ENCODE measurements at regions not wholly inside any gene's neighbourhood (a gene's known extent, or its start where the extent isn't known, plus 50 kb on each side); places are given as distances from the start of the nearest gene placed in this dataset.

- no peak for FAIRE-seq
- CTCF ChIA-PET = interaction anchor here (1.1 to 1.2 kb wide), 2 partner anchors 87 to 160 kb away, joined by 3 to 5 read pairs; no protein-coding TSS in a partner anchor
- no peak for DNase-seq (ENCODE audit: low read depth, low spot score)
- POLR2A ChIA-PET = no interaction called here
- Histone ChIP-seq H3K79me2 (ENCODE audit: control insufficient read depth, insufficient read depth, low read length) (no peaks in the 10 kb centered on the region), H4K20me1 (ENCODE audit: control insufficient read depth, insufficient read depth) (no peaks in the 10 kb centered on the region), H3K9me3 (replicated peaks; ENCODE audit: control insufficient read depth, insufficient read depth, low read length) (no peaks in the 10 kb centered on the region; the same call in 2 of the 3 replicates), H2AFZ (ENCODE audit: control insufficient read depth, low read depth, low read length) (no peak overlapping the region), H3K27ac (ENCODE audit: control insufficient read depth, insufficient read depth) (no peak overlapping the region), H3K9ac (ENCODE audit: control insufficient read depth, insufficient read depth, low read length) (no peak overlapping the region), H3K4me2 (ENCODE audit: control insufficient read depth, insufficient read depth) (no peak overlapping the region), H3K4me1 (ENCODE audit: control insufficient read depth, insufficient read depth, low read length) (no peaks in the 10 kb centered on the region), H3K4me3 (no peak overlapping the region), H3K27me3 (replicated peaks in 1 of 2; ENCODE audit: control insufficient read depth in 2 of 2, insufficient read depth in 2 of 2, low read length in 1 of 2) (no peaks in the 10 kb centered on the region), H3K36me3 (ENCODE audit: control insufficient read depth in 2 of 2, insufficient read depth in 2 of 2, low read length in 1 of 2) (no peaks in the 10 kb centered on the region)
- SMC1A ChIA-PET (ENCODE audit: uncharacterized antibody, unreplicated experiment) = interaction anchor here (0.5 to 1.4 kb wide), 7 partner anchors 12 to 343 kb away, joined by 3 to 5 read pairs (median 3); no protein-coding TSS in a partner anchor
- BruUV-seq (replicated peaks) = no TSS peak
- 0% methylated on average over 4 of the region's 4 CpGs for WGBS (ENCODE audit: insufficient coverage, insufficient replicate concordance, low lambda C conversion rate, missing lambda C conversion rate)
- no peak for ATAC-seq
- in situ Hi-C loops (cut with MboI) (no loop called here), intact Hi-C loops (cut with micrococcal nuclease; ENCODE audit: unreplicated experiment) (no loop called here)
- RAD21 ChIA-PET (ENCODE audit: unreplicated experiment) = no interaction called here
- no peak for TF ChIP-seq TCF7 (IDR thresholded peaks at IDR 0.05; ENCODE audit: borderline replicate concordance)
- no peak for TF ChIP-seq NR2F1 (conservative IDR thresholded peaks at IDR 0.05)
- TF ChIP-seq, protein P1, sequence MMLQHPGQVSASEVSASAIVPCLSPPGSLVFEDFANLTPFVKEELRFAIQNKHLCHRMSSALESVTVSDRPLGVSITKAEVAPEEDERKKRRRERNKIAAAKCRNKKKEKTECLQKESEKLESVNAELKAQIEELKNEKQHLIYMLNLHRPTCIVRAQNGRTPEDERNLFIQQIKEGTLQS (IDR thresholded peaks at IDR 0.05; ENCODE audit: borderline replicate concordance, extremely low read depth, low read depth, low read length) = no peak
- TF ChIP-seq STAT3 (IDR thresholded peaks at IDR 0.05; ENCODE audit: low read depth, low read length) = no peak
- no peak for TF ChIP-seq RB1 (IDR thresholded peaks at IDR 0.05; ENCODE audit: borderline replicate concordance)
- no peak for TF ChIP-seq SUPT20H (IDR thresholded peaks at IDR 0.05; ENCODE audit: borderline replicate concordance, control insufficient read depth, low read depth, low read length)
- TF ChIP-seq JUNB (IDR thresholded peaks at IDR 0.05) = no peak
- TF ChIP-seq CBX3 (IDR thresholded peaks at IDR 0.05; ENCODE audit: borderline replicate concordance, low read depth) = no peak
- TF ChIP-seq SPI1 (IDR thresholded peaks at IDR 0.05; ENCODE audit: borderline replicate concordance, insufficient read depth, low read depth, low read length) = no peak
- TF ChIP-seq CEBPZ (IDR thresholded peaks at IDR 0.05; ENCODE audit: low read depth, low read length) = no peak
- TF ChIP-seq USF1 (IDR thresholded peaks at IDR 0.05; ENCODE audit: borderline replicate concordance, extremely low read length, insufficient read depth, low read depth, low read length) = no peak
- no peak for TF ChIP-seq RELA (IDR thresholded peaks at IDR 0.05; ENCODE audit: borderline replicate concordance, partially characterized antibody)
- no peak for TF ChIP-seq STAT1 (conservative IDR thresholded peaks at IDR 0.05)
- TF ChIP-seq, protein P2, sequence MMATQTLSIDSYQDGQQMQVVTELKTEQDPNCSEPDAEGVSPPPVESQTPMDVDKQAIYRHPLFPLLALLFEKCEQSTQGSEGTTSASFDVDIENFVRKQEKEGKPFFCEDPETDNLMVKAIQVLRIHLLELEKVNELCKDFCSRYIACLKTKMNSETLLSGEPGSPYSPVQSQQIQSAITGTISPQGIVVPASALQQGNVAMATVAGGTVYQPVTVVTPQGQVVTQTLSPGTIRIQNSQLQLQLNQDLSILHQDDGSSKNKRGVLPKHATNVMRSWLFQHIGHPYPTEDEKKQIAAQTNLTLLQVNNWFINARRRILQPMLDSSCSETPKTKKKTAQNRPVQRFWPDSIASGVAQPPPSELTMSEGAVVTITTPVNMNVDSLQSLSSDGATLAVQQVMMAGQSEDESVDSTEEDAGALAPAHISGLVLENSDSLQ (IDR thresholded peaks at IDR 0.05) = no peak
- no peak for TF ChIP-seq DPF2 (IDR thresholded peaks at IDR 0.05)
- TF ChIP-seq EZH2 (IDR thresholded peaks at IDR 0.05; ENCODE audit: borderline replicate concordance, control insufficient read depth, low read depth, low read length) = no peak
- no peak for TF ChIP-seq NR2C2 (IDR thresholded peaks at IDR 0.05; ENCODE audit: borderline replicate concordance, control insufficient read depth, insufficient read length, low read depth)
- no peak for TF ChIP-seq RBBP5 (conservative IDR thresholded peaks at IDR 0.05)
Observed at GRCh38 chr5:92468295-92468694, 1085.2 kb upstream of the ARRDC3 start.

Data from GM12878 (cell line).